ENCODE measurements at regions not wholly inside any gene's neighbourhood (a gene's known extent, or its start where the extent isn't known, plus 50 kb on each side); places are given as distances from the start of the nearest gene placed in this dataset.
"Not testable (repeated sequence)": the region's sequence is repeated elsewhere in the genome, so short reads cannot be mapped to it uniquely, and the experiment has no call there.

DNA sequence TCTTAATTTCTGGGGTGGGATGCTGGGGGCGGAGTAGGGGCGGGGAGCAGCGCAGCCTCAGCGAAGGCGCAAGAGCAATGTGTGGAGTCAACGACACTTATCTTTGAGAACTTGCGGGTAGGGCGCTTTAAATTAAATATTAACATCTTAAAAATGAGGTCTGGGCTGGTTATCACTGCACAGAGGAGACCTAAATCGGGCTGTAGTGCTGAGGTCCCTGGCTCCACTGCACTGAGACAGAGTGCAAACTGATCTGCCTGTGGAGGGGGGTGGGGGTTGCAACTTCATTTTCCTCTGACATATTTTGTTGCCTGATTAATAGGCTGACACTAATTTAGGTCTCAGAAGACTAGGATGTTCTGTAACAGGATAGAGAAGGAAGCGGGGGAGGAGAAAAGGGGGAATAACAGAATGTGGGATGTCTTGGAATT is 253.0 kb upstream of the FANCL start:
- no peak for DNase-seq
- H3K4me1 Mint-ChIP-seq, result no peaks in the 10 kb centered on the region
- H3K27ac Mint-ChIP-seq, result no peak overlapping the region
- peaks cover 0 to 9% (median 0%) of the 10 kb centered on the region in 6 donors for H3K9me3 Mint-ChIP-seq
- no peak overlapping the region for H3K4me3 Mint-ChIP-seq
- H3K27me3 Mint-ChIP-seq (ENCODE audit: low read depth in 3 of 3), result peaks cover 3% of the 10 kb centered on the region in 3 donors
- no peaks in the 10 kb centered on the region for H3K36me3 Mint-ChIP-seq

DNA sequence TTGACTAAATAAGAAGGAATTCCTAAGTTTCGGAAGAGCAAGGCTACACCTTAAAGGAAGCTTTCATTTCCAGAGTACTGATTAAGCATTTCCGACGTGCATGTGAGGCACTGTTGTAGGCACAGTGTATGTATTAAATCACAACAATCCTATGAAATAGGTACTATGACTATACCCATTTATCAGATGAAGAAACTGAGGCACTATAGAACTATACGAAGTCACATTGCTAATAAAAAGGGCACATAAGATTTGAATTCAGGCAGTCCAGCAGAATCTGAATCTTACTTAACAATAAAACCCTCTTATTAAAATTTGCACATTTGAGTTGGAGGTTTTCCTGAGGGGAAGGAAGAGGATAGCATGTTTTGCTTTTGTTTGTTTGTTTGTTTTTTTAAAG is 243.5 kb upstream of the FANCL start:
- H3K9me3 Mint-ChIP-seq, result peaks cover 0 to 7% (median 0%) of the 10 kb centered on the region in 6 donors
- no peak overlapping the region for H3K4me3 Mint-ChIP-seq
- DNase-seq, result no peak
- H3K27me3 Mint-ChIP-seq (ENCODE audit: low read depth in 3 of 3), result peaks cover 0 to 4% (median 1%) of the 10 kb centered on the region in 3 donors
- no peaks in the 10 kb centered on the region for H3K4me1 Mint-ChIP-seq
- H3K27ac Mint-ChIP-seq, result no peak overlapping the region
- H3K36me3 Mint-ChIP-seq, result no peaks in the 10 kb centered on the region

DNA sequence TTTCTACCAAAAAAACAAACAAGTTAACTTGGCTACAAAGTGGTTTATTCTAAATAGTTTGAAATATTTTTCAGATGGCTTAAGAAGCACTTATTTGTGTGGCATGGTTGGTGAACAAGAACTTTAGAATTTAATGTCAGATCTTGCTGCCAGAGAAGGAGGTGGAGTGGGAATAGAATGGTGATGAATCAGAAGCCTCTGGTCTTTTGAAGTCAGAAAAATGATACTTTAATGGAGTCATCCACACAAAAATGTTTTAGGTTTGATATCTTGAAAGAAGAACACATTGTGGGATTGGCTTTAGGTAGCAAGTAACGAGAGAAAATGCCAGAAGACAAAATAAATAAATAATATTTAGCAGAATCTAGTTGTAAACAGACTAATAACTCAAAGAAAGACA is 243.1 kb upstream of the FANCL start:
- Mint-ChIP-seq H3K27me3 (ENCODE audit: low read depth in 3 of 3) (peaks cover 1 to 4% (median 3%) of the 10 kb centered on the region in 3 donors), H3K4me3 (no peak overlapping the region), H3K4me1 (no peaks in the 10 kb centered on the region), H3K9me3 (peaks cover 0 to 7% (median 0%) of the 10 kb centered on the region in 6 donors), H3K36me3 (no peaks in the 10 kb centered on the region), H3K27ac (no peak overlapping the region)
- DNase-seq, result no peak

DNA sequence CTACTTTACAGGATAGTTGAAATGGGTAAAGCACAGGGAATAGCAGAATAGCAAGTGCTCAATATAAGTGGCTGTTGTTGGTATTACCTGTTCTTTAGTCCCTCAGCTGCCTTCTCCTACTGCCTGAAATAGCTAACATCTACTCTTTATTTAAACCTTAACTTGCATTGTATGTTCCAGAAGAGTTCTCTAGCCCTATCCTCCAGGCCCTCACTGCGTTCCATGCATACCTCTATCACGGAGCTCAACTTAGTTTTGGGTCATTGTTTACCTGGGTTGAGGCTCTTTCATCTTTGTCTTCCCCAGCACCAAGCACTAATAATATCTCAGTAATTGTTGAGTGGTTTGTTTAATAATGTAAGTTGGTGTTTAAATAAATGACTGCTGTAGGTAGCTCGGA is 242.2 kb upstream of the FANCL start:
- Mint-ChIP-seq H3K36me3 (no peaks in the 10 kb centered on the region), H3K27me3 (ENCODE audit: low read depth in 3 of 3) (peaks cover 1 to 4% (median 3%) of the 10 kb centered on the region in 3 donors), H3K27ac (no peak overlapping the region), H3K9me3 (peaks cover 0 to 7% (median 0%) of the 10 kb centered on the region in 6 donors), H3K4me1 (no peaks in the 10 kb centered on the region), H3K4me3 (no peak overlapping the region)
- DNase-seq, result no peak

DNA sequence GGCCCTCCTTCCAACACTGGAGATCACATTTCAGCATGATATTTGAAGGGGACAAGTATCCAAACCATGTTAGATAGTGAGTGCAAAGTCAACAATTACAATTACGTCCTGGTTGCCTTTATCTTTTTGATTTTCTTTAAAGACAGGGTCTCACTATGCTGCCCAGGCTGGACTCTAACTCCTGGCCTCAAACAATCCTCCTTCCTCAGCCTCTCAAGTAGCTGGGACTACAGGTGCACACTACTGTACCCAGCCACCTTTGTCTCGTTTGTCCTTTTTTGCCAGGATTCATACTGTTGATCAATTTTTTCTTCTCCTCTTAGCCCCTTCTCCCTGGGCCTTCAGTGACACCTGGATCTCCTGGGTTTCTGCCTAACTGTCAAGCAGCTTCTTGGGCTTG is 240.5 kb upstream of the FANCL start:
- DNase-seq, result no peak
- H3K27me3 Mint-ChIP-seq (ENCODE audit: low read depth in 3 of 3), result peaks cover 1 to 4% (median 3%) of the 10 kb centered on the region in 3 donors
- H3K4me1 Mint-ChIP-seq, result no peaks in the 10 kb centered on the region
- H3K4me3 Mint-ChIP-seq, result no peak overlapping the region
- H3K27ac Mint-ChIP-seq, result no peak overlapping the region
- no peaks in the 10 kb centered on the region for H3K36me3 Mint-ChIP-seq
- H3K9me3 Mint-ChIP-seq, result peaks cover 0 to 2% (median 0%) of the 10 kb centered on the region in 6 donors

DNA sequence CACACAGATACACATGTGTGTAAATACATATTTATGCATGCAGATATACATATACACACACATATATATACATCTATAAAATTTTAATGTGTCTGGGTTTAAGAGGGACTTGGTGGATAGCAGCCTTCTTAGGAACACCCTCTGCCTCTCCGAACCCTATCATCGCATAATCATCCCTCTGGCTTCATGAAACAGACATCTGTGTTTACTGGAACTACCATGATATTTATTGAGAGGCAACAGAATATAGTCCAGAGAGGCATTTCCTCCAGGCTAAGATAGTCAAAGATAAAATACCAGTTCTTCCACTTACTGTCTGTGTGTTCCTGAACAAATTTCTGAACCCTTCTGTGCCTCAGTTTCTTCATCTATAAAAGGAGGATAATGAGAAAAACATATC is 239.0 kb upstream of the FANCL start:
- Mint-ChIP-seq H3K4me3 (no peak overlapping the region), H3K9me3 (peaks cover 0 to 2% (median 0%) of the 10 kb centered on the region in 6 donors), H3K27me3 (ENCODE audit: low read depth in 3 of 3) (peaks cover 1 to 4% (median 3%) of the 10 kb centered on the region in 3 donors), H3K27ac (no peak overlapping the region), H3K36me3 (no peaks in the 10 kb centered on the region), H3K4me1 (no peaks in the 10 kb centered on the region)
- DNase-seq, result no peak

DNA sequence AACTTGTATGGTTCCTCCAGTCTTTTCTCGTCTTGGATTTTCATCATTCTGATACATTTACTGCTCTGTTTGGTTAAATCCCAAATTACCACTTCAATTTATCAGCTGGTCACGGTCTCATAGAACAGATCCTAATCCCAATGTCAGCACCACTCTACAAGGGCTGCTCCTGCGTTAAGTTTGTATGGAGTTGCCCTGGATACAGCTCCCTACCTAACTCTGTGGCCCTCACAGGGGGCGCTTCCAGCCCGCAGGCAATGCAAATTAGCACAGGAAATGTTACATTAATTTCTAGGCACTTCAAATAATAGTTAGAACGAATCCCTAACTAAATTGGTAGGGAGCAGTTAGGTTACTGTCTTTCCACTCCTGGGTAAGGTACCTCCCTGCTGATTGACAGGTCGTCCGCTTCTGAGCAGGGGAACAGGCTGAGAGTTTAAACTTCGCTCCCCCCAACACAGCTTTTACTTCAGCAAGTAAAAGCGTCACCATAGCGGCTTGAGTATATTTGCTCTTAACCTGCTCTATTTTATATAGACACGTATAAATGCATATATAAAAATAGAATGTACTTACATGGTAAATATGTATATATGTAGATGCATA is 238.5 kb upstream of the FANCL start:
- Mint-ChIP-seq H3K4me3 (no peak overlapping the region), H3K36me3 (no peaks in the 10 kb centered on the region), H3K4me1 (no peaks in the 10 kb centered on the region), H3K9me3 (peaks cover 0 to 2% (median 0%) of the 10 kb centered on the region in 6 donors), H3K27me3 (ENCODE audit: low read depth in 3 of 3) (peaks cover 1 to 4% (median 3%) of the 10 kb centered on the region in 3 donors), H3K27ac (no peak overlapping the region)
- DNase-seq, result no peak

DNA sequence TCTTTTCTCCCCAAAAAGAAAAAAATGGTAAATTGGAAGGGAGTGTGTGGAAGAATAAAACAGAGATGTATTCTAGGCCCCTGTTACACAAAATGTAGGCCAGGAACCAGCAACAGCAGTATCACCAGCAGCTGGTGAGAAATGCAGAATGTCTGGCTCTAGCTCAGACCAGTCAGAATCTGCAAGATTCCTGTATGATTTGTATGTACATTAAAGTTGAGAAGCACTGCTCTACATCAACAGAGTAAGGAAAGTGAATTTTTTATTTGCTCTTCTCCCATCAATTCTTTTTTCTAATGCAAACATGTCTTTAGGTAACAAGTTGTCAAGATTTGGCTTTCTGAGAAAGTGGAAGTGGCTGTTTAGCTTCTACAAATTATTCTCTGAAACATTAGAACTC is 235.4 kb upstream of the FANCL start:
- H3K4me1 Mint-ChIP-seq, result no peaks in the 10 kb centered on the region

DNA sequence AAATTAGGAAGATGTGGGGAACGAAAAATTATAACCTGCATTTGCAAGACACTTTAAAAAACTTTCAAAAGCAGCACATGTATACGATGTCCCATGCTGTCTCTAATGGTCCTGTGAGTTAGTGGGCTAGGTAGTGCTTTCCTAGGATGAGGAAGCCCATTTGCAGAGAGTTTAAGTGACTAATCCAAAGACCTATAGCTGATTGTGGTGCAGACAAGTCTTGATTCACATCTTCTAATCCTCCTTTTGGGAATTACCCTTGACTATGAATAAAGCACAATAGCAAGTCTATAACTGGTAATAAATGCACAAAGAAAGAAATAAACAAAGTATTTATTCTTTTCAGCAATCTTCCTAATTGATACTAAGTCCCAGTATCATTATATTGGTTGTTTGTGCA is 234.6 kb upstream of the FANCL start:
- no peak overlapping the region for H3K4me3 Mint-ChIP-seq
- H3K36me3 Mint-ChIP-seq, result no peaks in the 10 kb centered on the region
- no peak for DNase-seq
- no peaks in the 10 kb centered on the region for H3K4me1 Mint-ChIP-seq
- H3K9me3 Mint-ChIP-seq, result peaks cover 0 to 8% (median 2%) of the 10 kb centered on the region in 6 donors
- H3K27ac Mint-ChIP-seq, result no peak overlapping the region
- peaks cover 0 to 3% (median 0%) of the 10 kb centered on the region in 3 donors for H3K27me3 Mint-ChIP-seq (ENCODE audit: low read depth in 3 of 3)

More for the DNA sequence above, 235.4 kb upstream of the FANCL start:
- DNase-seq, result no peak
- H3K27me3 Mint-ChIP-seq (ENCODE audit: low read depth in 3 of 3), result peaks cover 0 to 3% (median 0%) of the 10 kb centered on the region in 3 donors
- no peak overlapping the region for H3K27ac Mint-ChIP-seq
- H3K9me3 Mint-ChIP-seq, result peaks cover 0 to 8% (median 2%) of the 10 kb centered on the region in 6 donors
- no peak overlapping the region for H3K4me3 Mint-ChIP-seq
- no peaks in the 10 kb centered on the region for H3K36me3 Mint-ChIP-seq

DNA sequence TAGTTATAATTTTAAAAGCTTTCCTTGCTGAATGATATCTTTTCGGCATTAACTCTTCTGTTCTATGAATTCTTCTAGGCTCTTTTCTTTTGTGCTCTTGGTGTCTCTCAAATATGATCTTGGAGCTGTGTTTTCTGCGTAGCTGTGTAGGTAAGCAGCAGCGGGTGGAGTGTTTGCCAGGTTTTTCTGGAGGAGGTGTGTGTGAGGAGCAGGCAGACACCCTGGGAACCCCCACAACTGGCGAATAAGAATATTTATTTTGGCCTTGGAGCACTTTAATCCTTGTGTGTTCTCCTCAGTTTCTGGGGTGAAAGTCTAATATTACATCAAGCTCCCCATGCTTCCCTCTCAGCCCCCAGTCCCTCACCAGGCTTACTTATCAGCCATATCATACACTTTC is 232.0 kb upstream of the FANCL start:
- Mint-ChIP-seq H3K9me3 (peaks cover 0 to 8% (median 2%) of the 10 kb centered on the region in 6 donors), H3K4me1 (no peaks in the 10 kb centered on the region), H3K36me3 (no peaks in the 10 kb centered on the region), H3K27ac (no peak overlapping the region), H3K27me3 (ENCODE audit: low read depth in 3 of 3) (no peaks in the 10 kb centered on the region), H3K4me3 (no peak overlapping the region)
- no peak for DNase-seq

DNA sequence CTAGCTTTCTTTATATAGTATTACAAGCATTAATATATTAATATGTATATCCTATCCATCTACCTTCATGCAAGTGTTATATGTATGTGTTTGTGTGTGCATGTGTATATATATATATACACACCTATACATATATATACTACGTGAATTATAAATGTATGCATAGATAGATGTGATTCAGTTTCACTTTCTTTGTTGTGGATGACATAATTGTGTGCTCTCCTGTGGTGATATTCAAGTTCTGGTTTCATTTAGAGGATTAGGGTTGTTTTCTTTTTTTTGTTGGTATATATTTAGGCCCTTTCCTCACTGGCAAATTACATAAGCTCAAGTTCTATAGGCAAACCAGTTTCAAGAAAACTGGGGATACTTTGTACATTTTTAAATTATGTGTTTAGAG is 225.7 kb upstream of the FANCL start:
- Mint-ChIP-seq H3K36me3 (no peaks in the 10 kb centered on the region), H3K27ac (no peak overlapping the region), H3K9me3 (peaks cover 0 to 4% (median 0%) of the 10 kb centered on the region in 6 donors), H3K27me3 (ENCODE audit: low read depth in 3 of 3) (no peaks in the 10 kb centered on the region), H3K4me3 (no peak overlapping the region), H3K4me1 (no peaks in the 10 kb centered on the region)
- no peak for DNase-seq

DNA sequence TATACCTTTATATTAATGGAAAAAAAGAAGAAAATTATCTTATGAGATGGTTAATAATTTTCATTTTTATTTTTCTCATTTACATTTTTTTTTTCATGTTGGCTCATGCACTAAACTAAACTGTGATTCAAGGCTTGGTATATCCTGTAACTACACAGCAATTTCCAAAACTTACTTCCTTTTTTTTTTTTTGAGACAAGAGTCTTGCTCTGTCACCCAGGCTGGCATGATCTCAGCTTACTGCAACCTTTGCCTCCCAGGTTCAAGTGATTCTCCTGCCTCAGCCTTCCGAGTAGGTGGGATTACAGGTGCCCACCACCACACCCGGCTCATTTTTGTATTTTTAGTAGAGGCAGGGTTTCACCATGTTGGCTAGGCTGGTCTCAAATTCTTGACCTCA is 224.9 kb upstream of the FANCL start:
- H3K4me1 Mint-ChIP-seq; H3K36me3 Mint-ChIP-seq; H3K27ac Mint-ChIP-seq; H3K9me3 Mint-ChIP-seq; H3K4me3 Mint-ChIP-seq; H3K27me3 Mint-ChIP-seq (ENCODE audit: low read depth in 3 of 3); DNase-seq: not testable (repeated sequence)

DNA sequence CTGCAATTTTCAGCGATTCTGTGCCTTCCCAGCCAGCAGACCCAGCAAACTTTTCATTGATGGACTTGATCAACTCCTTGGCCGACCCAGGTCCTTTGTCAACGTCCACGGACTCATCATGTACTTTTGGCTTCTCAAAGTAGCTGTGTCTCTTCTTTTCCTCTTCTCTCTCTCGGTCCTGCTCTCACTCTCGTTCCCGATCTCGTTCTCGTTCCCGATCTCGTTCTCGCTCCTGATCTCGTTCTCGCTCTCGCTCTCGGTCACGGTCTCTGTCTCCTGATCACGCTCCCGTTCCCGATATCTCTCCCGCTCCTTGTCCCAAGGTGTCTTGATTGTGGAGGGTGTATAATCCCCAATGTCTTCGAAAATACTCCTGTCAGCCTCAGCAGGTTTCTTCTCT is 219.5 kb upstream of the FANCL start:
- H3K27ac Mint-ChIP-seq, result no peak overlapping the region
- no peak overlapping the region for H3K4me3 Mint-ChIP-seq
- no peaks in the 10 kb centered on the region for H3K4me1 Mint-ChIP-seq
- H3K36me3 Mint-ChIP-seq, result no peaks in the 10 kb centered on the region
- peaks cover 0 to 3% (median 2%) of the 10 kb centered on the region in 3 donors for H3K27me3 Mint-ChIP-seq (ENCODE audit: low read depth in 3 of 3)
- no peak for DNase-seq
- H3K9me3 Mint-ChIP-seq, result peaks cover 0 to 2% (median 0%) of the 10 kb centered on the region in 6 donors

DNA sequence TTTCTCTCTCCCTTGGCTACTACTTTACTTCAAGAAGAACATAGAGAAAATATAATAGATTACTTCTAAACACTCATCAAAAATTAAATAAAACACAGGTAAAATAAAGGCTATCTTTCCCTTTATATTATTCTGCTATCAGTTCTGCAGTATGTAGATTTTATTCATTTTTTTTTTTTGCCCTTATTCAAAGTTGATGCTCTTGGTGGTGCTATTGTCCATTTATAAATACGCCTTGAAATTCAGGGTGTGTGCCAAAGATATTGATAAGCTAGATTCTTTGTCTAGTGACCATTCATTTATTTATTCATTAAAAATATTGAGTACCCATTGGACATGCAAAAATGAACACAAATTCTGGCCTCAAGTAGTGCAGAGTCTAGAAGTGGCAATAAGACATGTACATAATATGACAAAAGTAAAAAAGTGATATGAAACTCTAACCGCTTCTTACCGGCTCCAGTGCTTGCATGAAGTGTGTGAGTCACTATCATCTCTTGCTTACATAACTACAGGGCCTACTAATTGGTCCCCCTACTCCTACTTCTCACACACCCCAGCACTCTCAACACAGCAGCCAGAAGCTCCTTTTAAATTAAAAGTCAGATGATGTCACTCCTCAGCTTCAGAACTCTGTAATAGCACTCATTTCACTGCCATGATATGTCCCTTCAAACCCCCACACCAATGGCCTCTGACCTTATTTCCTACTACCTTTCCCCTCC is 208.3 kb upstream of the FANCL start:
- H3K27me3 Mint-ChIP-seq (ENCODE audit: low read depth in 3 of 3), result peaks cover 0 to 1% (median 0%) of the 10 kb centered on the region in 3 donors
- no peak for DNase-seq
- peaks cover 0 to 5% (median 0%) of the 10 kb centered on the region in 6 donors for H3K9me3 Mint-ChIP-seq
- H3K4me1 Mint-ChIP-seq, result no peaks in the 10 kb centered on the region
- H3K36me3 Mint-ChIP-seq, result no peaks in the 10 kb centered on the region
- H3K4me3 Mint-ChIP-seq, result no peak overlapping the region
- H3K27ac Mint-ChIP-seq, result no peak overlapping the region

Data from immature natural killer cell (primary cell).